ENCODE measurements at regions not wholly inside any gene's neighbourhood (a gene's known extent, or its start where the extent isn't known, plus 50 kb on each side); places are given as distances from the start of the nearest gene placed in this dataset.

GRCh38 chr3:163543662-163544061, 1534.6 kb downstream of the SI start:
- intact Hi-C loops (cut with micrococcal nuclease) = no loop called here
- no peaks in the 10 kb centered on the region for H3K9me3 Mint-ChIP-seq (ENCODE audit: insufficient read depth)
- H3K4me2 ChIP-seq (replicated peaks; ENCODE audit: low read depth, low read length, poor library complexity, severe bottlenecking) = no peak overlapping the region
- no peaks in the 10 kb centered on the region for H3K4me1 Mint-ChIP-seq
- H3K4me3 Mint-ChIP-seq = no peak overlapping the region
- no peaks in the 10 kb centered on the region for H3K36me3 ChIP-seq (replicated peaks in 1 of 2; ENCODE audit: control extremely low read depth in 1 of 2, control insufficient read depth in 1 of 2, extremely low read depth in 1 of 2, insufficient read depth in 2 of 2, low read length in 1 of 2)
- H3K79me2 ChIP-seq (ENCODE audit: control insufficient read depth, insufficient read depth, low read length) = no peaks in the 10 kb centered on the region
- CTCF ChIA-PET = no interaction called here
- H3K4me1 ChIP-seq (ENCODE audit: control insufficient read depth in 2 of 2, insufficient read depth in 2 of 2, low read length in 2 of 2) = no peaks in the 10 kb centered on the region
- H3K27me3 ChIP-seq (replicated peaks in 1 of 4; ENCODE audit: control extremely low read depth in 1 of 4, control insufficient read depth in 3 of 4, insufficient read depth in 4 of 4, low read length in 3 of 4) = no peaks in the 10 kb centered on the region
- no peak overlapping the region for H3K27ac ChIP-seq (ENCODE audit: low read length in 2 of 2)
- no CpG with 5 or more reads among the region's 2 CpGs for WGBS (ENCODE audit: insufficient coverage)
- no peaks in the 10 kb centered on the region for H4K20me1 ChIP-seq (ENCODE audit: control insufficient read depth, insufficient read depth, low read length, poor library complexity, severe bottlenecking)
- H3K27me3 Mint-ChIP-seq = no peaks in the 10 kb centered on the region
- POLR2A ChIA-PET = no interaction called here
- ATAC-seq (ENCODE audit: low read depth) = no peak
- no peak overlapping the region for H3K27ac Mint-ChIP-seq
- H2AFZ ChIP-seq (ENCODE audit: insufficient read depth, low read depth, low read length, poor library complexity, severe bottlenecking) = no peak overlapping the region
- no peak overlapping the region for H3K4me3 ChIP-seq (ENCODE audit: control extremely low read depth in 1 of 5, extremely low read depth in 1 of 5, insufficient read depth in 1 of 5, low read depth in 2 of 5, low read length in 4 of 5)
- H3K9me3 ChIP-seq (ENCODE audit: control extremely low read depth in 1 of 3, control insufficient read depth in 2 of 3, insufficient read depth in 1 of 3, low read length in 2 of 3) = no peaks in the 10 kb centered on the region
- no peak overlapping the region for H3K9ac ChIP-seq (ENCODE audit: low read length)
- DNase-seq = no peak
- TF ChIP-seq CTCF (IDR thresholded peaks at IDR 0.05) = no peak
- no peak for TF ChIP-seq EZH2 (IDR thresholded peaks at IDR 0.05; ENCODE audit: borderline replicate concordance, insufficient read depth, low read depth, low read length, poor library complexity, severe bottlenecking)

GRCh38 chr3:163541629-163542028, 1536.7 kb downstream of the SI start:
- H3K27me3 ChIP-seq (replicated peaks in 1 of 4; ENCODE audit: control extremely low read depth in 1 of 4, control insufficient read depth in 3 of 4, insufficient read depth in 4 of 4, low read length in 3 of 4) = no peaks in the 10 kb centered on the region
- ChIA-PET CTCF (no interaction called here), POLR2A (no interaction called here)
- DNase-seq = no peak
- intact Hi-C loops (cut with micrococcal nuclease) = no loop called here
- no peaks in the 10 kb centered on the region for H3K9me3 Mint-ChIP-seq (ENCODE audit: insufficient read depth)
- no peak overlapping the region for H3K4me2 ChIP-seq (replicated peaks; ENCODE audit: low read depth, low read length, poor library complexity, severe bottlenecking)
- TF ChIP-seq CTCF (IDR thresholded peaks at IDR 0.05) = no peak
- TF ChIP-seq EZH2 (IDR thresholded peaks at IDR 0.05; ENCODE audit: borderline replicate concordance, insufficient read depth, low read depth, low read length, poor library complexity, severe bottlenecking) = no peak
- H3K27ac ChIP-seq (ENCODE audit: low read length in 2 of 2) = no peak overlapping the region
- no peak overlapping the region for H3K27ac Mint-ChIP-seq
- no peak overlapping the region for H2AFZ ChIP-seq (ENCODE audit: insufficient read depth, low read depth, low read length, poor library complexity, severe bottlenecking)
- no peak for ATAC-seq (ENCODE audit: low read depth)
- H3K4me3 ChIP-seq (ENCODE audit: control extremely low read depth in 1 of 5, extremely low read depth in 1 of 5, insufficient read depth in 1 of 5, low read depth in 2 of 5, low read length in 4 of 5) = no peak overlapping the region
- H3K36me3 ChIP-seq (replicated peaks in 1 of 2; ENCODE audit: control extremely low read depth in 1 of 2, control insufficient read depth in 1 of 2, extremely low read depth in 1 of 2, insufficient read depth in 2 of 2, low read length in 1 of 2) = no peaks in the 10 kb centered on the region
- no peaks in the 10 kb centered on the region for H4K20me1 ChIP-seq (ENCODE audit: control insufficient read depth, insufficient read depth, low read length, poor library complexity, severe bottlenecking)
- H3K4me1 ChIP-seq (ENCODE audit: control insufficient read depth in 2 of 2, insufficient read depth in 2 of 2, low read length in 2 of 2) = no peaks in the 10 kb centered on the region
- 100% methylated on average over 1 of the region's 1 CpG for WGBS (ENCODE audit: insufficient coverage)
- no peaks in the 10 kb centered on the region for H3K27me3 Mint-ChIP-seq
- no peaks in the 10 kb centered on the region for H3K9me3 ChIP-seq (ENCODE audit: control extremely low read depth in 1 of 3, control insufficient read depth in 2 of 3, insufficient read depth in 1 of 3, low read length in 2 of 3)
- H3K9ac ChIP-seq (ENCODE audit: low read length) = no peak overlapping the region
- no peak overlapping the region for H3K4me3 Mint-ChIP-seq
- no peaks in the 10 kb centered on the region for H3K79me2 ChIP-seq (ENCODE audit: control insufficient read depth, insufficient read depth, low read length)
- H3K4me1 Mint-ChIP-seq = no peaks in the 10 kb centered on the region

Data from B cell (primary cell).